Stimulated activated CD4-positive, alpha-beta T cell treated with anti-CD3 and anti-CD28 coated beads, Interleukin-12 subunit alpha, Interleukin-12 subunit beta, amount 100 ng/mL, for 24 hours (primary cell): ENCODE measurements at regions not wholly inside any gene's neighbourhood (a gene's known extent, or its start where the extent isn't known, plus 50 kb on each side); places are given as distances from the start of the nearest gene placed in this dataset.
"Not testable (repeated sequence)": the region's sequence is repeated elsewhere in the genome, so short reads cannot be mapped to it uniquely, and the experiment has no call there.

ENCODE experiments used
- DNase-seq, 2 experiments: peaks; one replicate each; pipeline ENCODE4 v3.0.0-alpha.2; 2020; ENCODE audit warnings: low read depth in 2 of 2

GRCh38 chr5:108459769-108460168, 77.9 kb upstream of the FBXL17 start:
- no peak for DNase-seq

GRCh38 chr5:108451269-108451668, 69.4 kb upstream of the FBXL17 start:
- DNase-seq, result no peak

- not testable (repeated sequence) for DNase-seq
Measured at GRCh38 chr5:108444130-108444529, 62.2 kb upstream of the FBXL17 start.

- not testable (repeated sequence) for DNase-seq
Measured at GRCh38 chr5:108442063-108442651, 60.3 kb upstream of the FBXL17 start.

DNA sequence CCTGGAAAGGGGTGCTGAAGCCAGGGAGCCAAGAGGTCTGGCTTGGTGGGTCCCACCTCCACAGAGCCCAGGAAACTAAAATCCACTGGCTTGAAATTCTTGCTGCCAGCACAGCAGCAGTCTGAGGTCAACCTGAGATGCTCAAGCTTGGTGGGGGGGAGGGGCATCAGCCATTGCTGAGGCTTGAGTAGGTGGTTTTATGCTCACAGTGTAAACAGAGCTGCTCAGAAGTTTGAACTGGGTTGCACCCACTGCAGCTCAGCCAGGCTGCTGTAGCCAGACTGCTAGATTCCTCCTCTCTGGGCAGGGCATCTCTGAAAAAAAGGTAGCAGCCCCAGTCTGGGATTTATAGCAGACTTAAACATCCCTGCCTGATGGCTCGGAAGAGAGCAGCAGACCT, 55.5 kb upstream of the FBXL17 start:
- no peak for DNase-seq

GRCh38 chr5:108436696-108437095, 54.8 kb upstream of the FBXL17 start:
- no peak for DNase-seq

GRCh38 chr5:108433600-108433999, 51.7 kb upstream of the FBXL17 start:
- no peak for DNase-seq

GRCh38 chr5:108432024-108432423, 50.1 kb upstream of the FBXL17 start:
- DNase-seq, result no peak
